H9 (cell line): ENCODE measurements at regions not wholly inside any gene's neighbourhood (a gene's known extent, or its start where the extent isn't known, plus 50 kb on each side); places are given as distances from the start of the nearest gene placed in this dataset.

Experiments used
- DNase-seq: peaks from one replicate; pipeline ENCODE4 v3.0.0-alpha.2; 2017
- H2AFZ ChIP-seq: one replicate; pipeline ENCODE4 v1.6.1; 2013; ENCODE audit warnings: mild to moderate bottlenecking, low read length, control low read depth, moderate library complexity
- H2AK5ac ChIP-seq: 2 replicates; pipeline ENCODE4 v1.6.1; 2013; ENCODE audit warnings: low read length, control low read depth, mixed read lengths; ENCODE audit not compliant: insufficient read length
- H2BK120ac ChIP-seq: one replicate; pipeline ENCODE4 v1.6.1; 2013; ENCODE audit warnings: low read depth, mild to moderate bottlenecking, low read length, control low read depth, inconsistent platforms; ENCODE audit not compliant: poor library complexity, severe bottlenecking
- H2BK12ac ChIP-seq: 2 replicates; pipeline ENCODE4 v1.6.1; 2013; ENCODE audit warnings: low read length, control low read depth, mixed read lengths, low read depth; ENCODE audit not compliant: insufficient read length
- H2BK15ac ChIP-seq: 2 replicates; pipeline ENCODE4 v1.6.1; 2013; ENCODE audit warnings: low read depth, low read length, control low read depth
- H2BK20ac ChIP-seq: one replicate; pipeline ENCODE4 v1.6.1; 2013; ENCODE audit warnings: low read depth, mild to moderate bottlenecking, low read length, control low read depth, inconsistent platforms; ENCODE audit not compliant: poor library complexity, severe bottlenecking
- H2BK5ac ChIP-seq: 2 replicates; pipeline ENCODE4 v1.6.1; 2013; ENCODE audit warnings: low read length, control low read depth, mixed read lengths; ENCODE audit not compliant: insufficient read length
- H3K14ac ChIP-seq: 2 replicates; pipeline ENCODE4 v1.6.1; 2013; ENCODE audit warnings: low read length, control low read depth; ENCODE audit not compliant: insufficient read depth
- H3K18ac ChIP-seq: 2 replicates; pipeline ENCODE4 v1.6.1; 2013; ENCODE audit warnings: low read depth, mild to moderate bottlenecking, mixed read lengths, low read length, control low read depth; ENCODE audit not compliant: insufficient read length
- H3K23ac ChIP-seq: 2 replicates; pipeline ENCODE4 v1.6.1; 2013; ENCODE audit warnings: low read length, control low read depth, mixed read lengths, low read depth; ENCODE audit not compliant: insufficient read length
- H3K23me2 ChIP-seq: 2 replicates; pipeline ENCODE4 v1.6.1; 2013; ENCODE audit warnings: low read depth, mild to moderate bottlenecking, mixed read lengths, low read length, control low read depth; ENCODE audit not compliant: insufficient read length, poor library complexity, severe bottlenecking
- H3K27ac ChIP-seq: 2 replicates; pipeline ENCODE4 v1.5.1; 2013; ENCODE audit warnings: low read length, control low read depth, mixed read lengths, low read depth; ENCODE audit not compliant: insufficient read length
- H3K27me3 ChIP-seq: 2 replicates; pipeline ENCODE4 v1.6.1; 2013; ENCODE audit warnings: low read length, control low read depth, inconsistent platforms; ENCODE audit not compliant: insufficient read depth
- H3K4ac ChIP-seq: 2 replicates; pipeline ENCODE4 v1.6.1; 2013; ENCODE audit warnings: low read depth, mild to moderate bottlenecking, control low read depth, inconsistent platforms, low read length, moderate library complexity
- H3K4me1 ChIP-seq: 2 replicates; pipeline ENCODE4 v1.6.1; 2013; ENCODE audit warnings: low read length, control low read depth, inconsistent platforms; ENCODE audit not compliant: insufficient read depth
- H3K4me2 ChIP-seq: 2 replicates; pipeline ENCODE4 v1.6.1; 2013; ENCODE audit warnings: low read length, control low read depth, mixed read lengths; ENCODE audit not compliant: insufficient read length, insufficient read depth
- H3K56ac ChIP-seq: 2 replicates; pipeline ENCODE4 v1.6.1; 2013; ENCODE audit warnings: low read depth, mild to moderate bottlenecking, mixed read lengths, low read length, control low read depth; ENCODE audit not compliant: insufficient read length
- H3K79me1 ChIP-seq: 2 replicates; pipeline ENCODE4 v1.6.1; 2013; ENCODE audit warnings: low read depth, mild to moderate bottlenecking, moderate library complexity, low read length, control low read depth, inconsistent platforms; ENCODE audit not compliant: insufficient read depth, poor library complexity, severe bottlenecking
- H3K79me2 ChIP-seq: 2 replicates; pipeline ENCODE4 v1.6.1; 2013; ENCODE audit warnings: low read length, control low read depth, inconsistent platforms; ENCODE audit not compliant: insufficient read depth
- H3K9ac ChIP-seq: 2 replicates; pipeline ENCODE4 v1.6.1; 2013; ENCODE audit warnings: low read length, control low read depth, mixed read lengths; ENCODE audit not compliant: insufficient read length; ENCODE audit errors: extremely low read depth
- H3K9me3 ChIP-seq: one replicate; pipeline ENCODE4 v1.6.1; 2013; ENCODE audit warnings: low read depth, low read length, inconsistent platforms; ENCODE audit not compliant: control insufficient read depth
- H3T11ph ChIP-seq: one replicate; pipeline ENCODE4 v1.6.1; 2013; ENCODE audit warnings: mild to moderate bottlenecking, low read length, control low read depth, inconsistent platforms
- H4K20me1 ChIP-seq: one replicate; pipeline ENCODE4 v1.6.1; 2013; ENCODE audit not compliant: control insufficient read depth, insufficient read length, insufficient read depth
- H4K5ac ChIP-seq: 2 replicates; pipeline ENCODE4 v1.6.1; 2013; ENCODE audit warnings: low read depth, mild to moderate bottlenecking, mixed read lengths, low read length, control low read depth; ENCODE audit not compliant: insufficient read length
- H4K8ac ChIP-seq: replicated peaks from 2 replicates; pipeline ENCODE4 v1.6.1; 2013; ENCODE audit warnings: low read length, control low read depth, mixed read lengths, low read depth; ENCODE audit not compliant: insufficient read length
- H4K91ac ChIP-seq: 2 replicates; pipeline ENCODE4 v1.6.1; 2013; ENCODE audit warnings: low read depth, mild to moderate bottlenecking, moderate library complexity, mixed read lengths, low read length, control low read depth; ENCODE audit not compliant: insufficient read length
- H3K27ac Mint-ChIP-seq, 3 experiments: 2 replicates in 2 of 3; 3 replicates in 1 of 3; pipeline ENCODE4 v1.8.0; 2020 to 2021; ENCODE audit warnings: mixed read lengths in 3 of 3, mild to moderate bottlenecking in 1 of 3, moderate library complexity in 1 of 3
- H3K27me3 Mint-ChIP-seq: 2 replicates; pipeline ENCODE4 v1.8.0; 2021; ENCODE audit warnings: low read depth, mild to moderate bottlenecking, moderate library complexity, mixed read lengths
- H3K36me3 Mint-ChIP-seq, 3 experiments: 2 replicates in 2 of 3; 3 replicates in 1 of 3; pipeline ENCODE4 v1.8.0; 2020 to 2021; ENCODE audit warnings: low read depth in 3 of 3, mixed read lengths in 3 of 3; ENCODE audit not compliant: insufficient read depth in 1 of 3
- H3K4me1 Mint-ChIP-seq, 2 experiments: 2 replicates each; pipeline ENCODE4 v1.8.0; 2020; ENCODE audit warnings: mixed read lengths in 2 of 2
- H3K4me3 Mint-ChIP-seq, 2 experiments: 2 replicates in 1 of 2; 3 replicates in 1 of 2; pipeline ENCODE4 v1.8.0; 2020 to 2021; ENCODE audit warnings: mild to moderate bottlenecking in 2 of 2, mixed read lengths in 2 of 2, moderate library complexity in 1 of 2
- H3K9me3 Mint-ChIP-seq, 2 experiments: 2 replicates in 1 of 2; 3 replicates in 1 of 2; pipeline ENCODE4 v1.8.0; 2020; ENCODE audit warnings: mild to moderate bottlenecking in 2 of 2, mixed read lengths in 2 of 2, moderate library complexity in 1 of 2
- WGBS: extraction: QIAGEN DNeasy Blood & Tissue Kit; methylation state at CpG from one replicate; pipeline ENCODE4 v1.1.7; 2013; ENCODE audit warnings: missing lambda C conversion rate, low lambda C conversion rate, mixed read lengths; ENCODE audit not compliant: insufficient read length; ENCODE audit errors: extremely low coverage; 5-methylcytosine and 5-hydroxymethylcytosine counted together
- TF ChIP-seq, protein P1 (sequence below): fragments of 200-600 bp; sonication (generic); conservative IDR thresholded peaks from 3 replicates; pipeline ENCODE4 v1.8.0; 2021; ENCODE audit warnings: antibody characterized with exemption, mild to moderate bottlenecking

- H2AK5ac ChIP-seq = no peak overlapping the region
Measured at GRCh38 chr13:74920361-74920760, 561.6 kb downstream of the TBC1D4 start.

More at GRCh38 chr13:74920361-74920760, 561.6 kb downstream of the TBC1D4 start:
- TF ChIP-seq, protein P1, sequence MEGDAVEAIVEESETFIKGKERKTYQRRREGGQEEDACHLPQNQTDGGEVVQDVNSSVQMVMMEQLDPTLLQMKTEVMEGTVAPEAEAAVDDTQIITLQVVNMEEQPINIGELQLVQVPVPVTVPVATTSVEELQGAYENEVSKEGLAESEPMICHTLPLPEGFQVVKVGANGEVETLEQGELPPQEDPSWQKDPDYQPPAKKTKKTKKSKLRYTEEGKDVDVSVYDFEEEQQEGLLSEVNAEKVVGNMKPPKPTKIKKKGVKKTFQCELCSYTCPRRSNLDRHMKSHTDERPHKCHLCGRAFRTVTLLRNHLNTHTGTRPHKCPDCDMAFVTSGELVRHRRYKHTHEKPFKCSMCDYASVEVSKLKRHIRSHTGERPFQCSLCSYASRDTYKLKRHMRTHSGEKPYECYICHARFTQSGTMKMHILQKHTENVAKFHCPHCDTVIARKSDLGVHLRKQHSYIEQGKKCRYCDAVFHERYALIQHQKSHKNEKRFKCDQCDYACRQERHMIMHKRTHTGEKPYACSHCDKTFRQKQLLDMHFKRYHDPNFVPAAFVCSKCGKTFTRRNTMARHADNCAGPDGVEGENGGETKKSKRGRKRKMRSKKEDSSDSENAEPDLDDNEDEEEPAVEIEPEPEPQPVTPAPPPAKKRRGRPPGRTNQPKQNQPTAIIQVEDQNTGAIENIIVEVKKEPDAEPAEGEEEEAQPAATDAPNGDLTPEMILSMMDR = no peak
- Histone ChIP-seq H3K23ac (no peak overlapping the region), H4K91ac (no peak overlapping the region), H3K4me2 (no peak overlapping the region), H2BK12ac (no peak overlapping the region), H4K5ac (no peak overlapping the region), H3K9ac (no peak overlapping the region), H4K20me1 (no peaks in the 10 kb centered on the region), H3K27me3 (no peaks in the 10 kb centered on the region), H3K18ac (no peak overlapping the region), H2BK20ac (no peak overlapping the region), H2BK15ac (no peak overlapping the region), H3K9me3 (no peaks in the 10 kb centered on the region), H3K23me2 (no peaks in the 10 kb centered on the region), H3K14ac (no peak overlapping the region), H2AFZ (no peak overlapping the region), H4K8ac (no peak overlapping the region), H3T11ph (no peak overlapping the region), H2BK120ac (no peak overlapping the region), H3K79me2 (no peaks in the 10 kb centered on the region), H3K56ac (no peak overlapping the region), H3K27ac (no peak overlapping the region), H2BK5ac (no peak overlapping the region), H3K4ac (no peak overlapping the region), H3K79me1 (no peaks in the 10 kb centered on the region), H3K4me1 (no peaks in the 10 kb centered on the region)
- H3K36me3 Mint-ChIP-seq = peaks cover 0 to 6% (median 4%) of the 10 kb centered on the region in 3 experiments; a peak in 3 of 7 replicates
- no CpG with 5 or more reads among the region's 4 CpGs for WGBS
- H3K4me3 Mint-ChIP-seq = no peak overlapping the region
- no peak overlapping the region for H3K27ac Mint-ChIP-seq
- peaks cover 13 to 14% of the 10 kb centered on the region in 2 experiments for H3K4me1 Mint-ChIP-seq
- H3K27me3 Mint-ChIP-seq = no peaks in the 10 kb centered on the region
- DNase-seq = no peak
- peaks cover 4 to 8% of the 10 kb centered on the region in 2 experiments; a peak in 4 of 5 replicates for H3K9me3 Mint-ChIP-seq
